ENCODE measurements at regions not wholly inside any gene's neighbourhood (a gene's known extent, or its start where the extent isn't known, plus 50 kb on each side); places are given as distances from the start of the nearest gene placed in this dataset.

- Histone ChIP-seq H3K79me2 (ENCODE audit: control insufficient read depth, insufficient read depth, low read length) (no peaks in the 10 kb centered on the region), H3K4me2 (ENCODE audit: control insufficient read depth, extremely low read depth, insufficient read depth, low read depth, low read length) (no peak overlapping the region), H3K9me1 (ENCODE audit: control insufficient read depth, extremely low read depth, insufficient read depth, low read length) (no peaks in the 10 kb centered on the region), H3K27me3 (ENCODE audit: control insufficient read depth, extremely low read depth, insufficient read depth, low read length) (no peaks in the 10 kb centered on the region), H3K27ac (ENCODE audit: control insufficient read depth, insufficient read depth, low read length) (no peak overlapping the region), H3K36me3 (ENCODE audit: control insufficient read depth in 2 of 2, extremely low read depth in 1 of 2, insufficient read depth in 2 of 2, low read length in 2 of 2) (no peaks in the 10 kb centered on the region), H2AFZ (ENCODE audit: control insufficient read depth, low read length) (no peak overlapping the region), H3K4me1 (ENCODE audit: control insufficient read depth, extremely low read depth, insufficient read depth, low read length) (no peaks in the 10 kb centered on the region), H3K9ac (ENCODE audit: control insufficient read depth, extremely low read depth, insufficient read depth, low read length) (no peak overlapping the region), H3K4me3 (ENCODE audit: control insufficient read depth in 2 of 3, extremely low read depth in 1 of 3, insufficient read depth in 2 of 3, low read depth in 1 of 3, low read length in 3 of 3) (no peak overlapping the region), H4K20me1 (ENCODE audit: control insufficient read depth, extremely low read depth, insufficient read depth, low read length) (no peaks in the 10 kb centered on the region), H3K9me3 (ENCODE audit: control insufficient read depth, low read depth, low read length) (no peaks in the 10 kb centered on the region)
- dilution Hi-C loops (cut with MboI; ENCODE audit: extremely low pct_ligation_motif_present, low sequenced_read_pairs) = no loop called here
- no peak for TF ChIP-seq CTCF (optimal IDR thresholded peaks at IDR 0.05 in 1 of 3, IDR thresholded peaks at IDR 0.05 in 1 of 3, conservative IDR thresholded peaks at IDR 0.05 in 1 of 3; ENCODE audit: extremely low read depth in 1 of 3, insufficient read depth in 2 of 3, low read length in 3 of 3)
- no peak for TF ChIP-seq EZH2 (IDR thresholded peaks at IDR 0.05; ENCODE audit: low read length)
- DNase-seq (ENCODE audit: low read depth, low spot score) (no peak), FAIRE-seq (no peak)
Measured at GRCh38 chr13:31543190-31543589, 196.1 kb upstream of the RXFP2 start.

- Histone ChIP-seq H3K9ac (ENCODE audit: control insufficient read depth, extremely low read depth, insufficient read depth, low read length) (no peak overlapping the region), H3K4me2 (ENCODE audit: control insufficient read depth, extremely low read depth, insufficient read depth, low read depth, low read length) (no peak overlapping the region)
Measured at GRCh38 chr13:31545616-31546015, 193.7 kb upstream of the RXFP2 start.

More at GRCh38 chr13:31545616-31546015, 193.7 kb upstream of the RXFP2 start:
- Histone ChIP-seq H2AFZ (ENCODE audit: control insufficient read depth, low read length) (no peak overlapping the region), H4K20me1 (ENCODE audit: control insufficient read depth, extremely low read depth, insufficient read depth, low read length) (no peaks in the 10 kb centered on the region), H3K9me3 (ENCODE audit: control insufficient read depth, low read depth, low read length) (no peaks in the 10 kb centered on the region), H3K4me3 (ENCODE audit: control insufficient read depth in 2 of 3, extremely low read depth in 1 of 3, insufficient read depth in 2 of 3, low read depth in 1 of 3, low read length in 3 of 3) (no peak overlapping the region), H3K27me3 (ENCODE audit: control insufficient read depth, extremely low read depth, insufficient read depth, low read length) (no peaks in the 10 kb centered on the region), H3K4me1 (ENCODE audit: control insufficient read depth, extremely low read depth, insufficient read depth, low read length) (no peaks in the 10 kb centered on the region), H3K9me1 (ENCODE audit: control insufficient read depth, extremely low read depth, insufficient read depth, low read length) (no peaks in the 10 kb centered on the region), H3K27ac (ENCODE audit: control insufficient read depth, insufficient read depth, low read length) (no peak overlapping the region), H3K36me3 (ENCODE audit: control insufficient read depth in 2 of 2, extremely low read depth in 1 of 2, insufficient read depth in 2 of 2, low read length in 2 of 2) (no peaks in the 10 kb centered on the region), H3K79me2 (ENCODE audit: control insufficient read depth, insufficient read depth, low read length) (no peaks in the 10 kb centered on the region)
- TF ChIP-seq CTCF (optimal IDR thresholded peaks at IDR 0.05 in 1 of 3, IDR thresholded peaks at IDR 0.05 in 1 of 3, conservative IDR thresholded peaks at IDR 0.05 in 1 of 3; ENCODE audit: extremely low read depth in 1 of 3, insufficient read depth in 2 of 3, low read length in 3 of 3) (no peak), EZH2 (IDR thresholded peaks at IDR 0.05; ENCODE audit: low read length) (no peak)
- FAIRE-seq = no peak
- DNase-seq (ENCODE audit: low read depth, low spot score) = no peak
- dilution Hi-C loops (cut with MboI; ENCODE audit: extremely low pct_ligation_motif_present, low sequenced_read_pairs) = no loop called here

All from keratinocyte (primary cell).